ENCODE measurements at regions not wholly inside any gene's neighbourhood (a gene's known extent, or its start where the extent isn't known, plus 50 kb on each side); places are given as distances from the start of the nearest gene placed in this dataset.

DNA sequence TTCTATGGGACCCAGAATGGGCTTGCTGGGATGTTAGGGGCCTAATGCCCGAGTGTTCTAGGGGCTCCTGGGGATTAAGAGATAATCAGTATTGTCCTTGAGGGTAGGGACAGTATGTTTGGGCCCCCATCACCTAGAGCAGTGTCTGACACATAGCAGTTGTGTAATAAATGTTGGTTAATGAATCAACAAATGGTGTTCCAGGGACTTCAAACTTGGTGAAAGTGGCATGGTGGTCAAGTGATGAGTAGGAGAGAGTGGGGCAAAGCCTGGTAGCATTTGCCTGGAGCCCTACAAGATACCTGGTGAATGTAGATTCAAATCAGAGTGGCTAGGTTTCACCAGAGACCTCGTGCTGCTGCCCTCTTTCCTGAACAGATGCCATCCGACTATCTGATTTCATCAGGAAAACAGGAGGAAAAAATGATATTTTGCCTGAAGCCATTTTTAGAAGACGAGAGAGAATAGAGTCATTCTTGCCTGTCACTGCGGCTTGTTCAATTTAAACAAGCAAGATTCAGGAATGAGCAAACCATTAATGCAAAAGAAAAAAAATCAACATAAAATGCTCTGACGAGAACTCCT lies 117.3 kb downstream of the RPL22L1 start:
- DNase-seq (ENCODE audit: low read depth in 3 of 3), result no peak

DNA sequence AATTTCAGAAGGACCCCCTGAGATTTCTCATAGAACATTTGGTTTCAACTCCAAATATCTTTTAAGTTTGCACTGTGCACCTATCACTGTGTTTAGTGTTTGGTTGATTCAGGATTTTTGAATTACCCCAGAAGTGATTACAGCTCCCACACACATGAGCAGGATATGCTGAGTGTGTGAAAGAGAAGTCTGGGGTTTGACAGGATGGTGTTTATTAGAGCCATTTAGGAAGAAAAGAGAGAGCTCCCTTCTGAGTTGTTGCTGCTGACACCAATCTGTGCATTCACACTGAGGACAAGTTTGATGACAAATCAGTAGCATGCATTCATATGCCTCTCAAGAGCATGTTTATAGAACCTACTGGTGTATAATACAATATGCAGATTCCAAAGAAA lies 118.1 kb downstream of the RPL22L1 start:
- DNase-seq (ENCODE audit: low read depth in 3 of 3), result no peak

DNA sequence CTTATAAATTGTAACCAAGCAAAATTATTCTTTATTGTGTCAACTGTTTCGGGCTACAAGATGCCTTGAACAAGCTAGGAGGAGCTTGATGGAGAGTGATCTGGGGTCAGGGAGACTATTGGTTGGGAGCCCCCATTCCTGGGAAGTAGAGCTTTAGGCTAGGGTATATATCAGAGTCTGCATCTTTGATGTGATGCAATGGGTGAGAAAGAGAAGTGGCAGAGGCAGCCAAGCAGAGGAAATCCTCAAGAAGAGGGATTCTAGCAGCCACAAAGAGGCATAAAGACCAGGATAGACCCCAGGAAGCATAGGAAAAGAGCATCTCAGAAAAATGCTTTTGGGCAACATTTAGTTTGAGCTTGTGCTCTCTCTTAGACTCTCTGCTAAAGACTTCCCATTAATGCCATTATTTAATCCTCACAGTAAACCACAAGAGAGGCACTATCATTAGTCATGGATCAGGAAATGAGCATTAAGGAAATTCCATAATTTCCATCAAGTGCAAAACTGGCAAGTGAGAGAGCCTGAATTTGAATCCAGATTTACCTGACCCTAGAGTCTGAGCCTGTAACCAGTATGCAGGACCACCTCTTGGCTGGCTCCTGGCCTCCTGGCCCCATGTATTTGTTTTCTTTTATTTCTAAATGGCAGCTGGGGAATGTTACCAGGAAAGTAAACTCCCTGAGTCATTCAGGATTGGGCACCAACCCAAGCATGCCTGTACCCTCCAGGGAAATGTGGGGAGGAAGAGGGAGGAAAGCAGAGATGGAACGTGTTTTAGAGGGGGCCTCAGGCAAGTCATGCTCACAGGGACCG lies 118.7 kb downstream of the RPL22L1 start:
- no peak for DNase-seq (ENCODE audit: low read depth in 3 of 3)

DNA sequence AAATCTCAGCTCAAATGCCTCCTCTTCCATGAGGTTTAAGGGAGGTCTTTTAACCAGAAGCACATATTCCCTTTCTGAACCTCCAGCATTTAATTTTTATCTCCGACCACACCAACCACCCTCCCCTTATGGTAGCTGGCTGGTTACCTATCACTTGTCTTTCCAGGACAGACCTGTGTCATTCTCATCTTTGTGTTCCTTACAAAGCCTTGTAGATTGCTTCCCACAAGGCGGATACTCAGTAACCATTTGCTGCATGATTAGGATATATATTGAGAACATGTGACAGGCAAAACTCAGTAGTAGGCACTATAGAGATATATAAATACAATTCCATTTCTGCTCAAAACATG lies 119.5 kb downstream of the RPL22L1 start:
- DNase-seq (ENCODE audit: low read depth in 3 of 3), result no peak

DNA sequence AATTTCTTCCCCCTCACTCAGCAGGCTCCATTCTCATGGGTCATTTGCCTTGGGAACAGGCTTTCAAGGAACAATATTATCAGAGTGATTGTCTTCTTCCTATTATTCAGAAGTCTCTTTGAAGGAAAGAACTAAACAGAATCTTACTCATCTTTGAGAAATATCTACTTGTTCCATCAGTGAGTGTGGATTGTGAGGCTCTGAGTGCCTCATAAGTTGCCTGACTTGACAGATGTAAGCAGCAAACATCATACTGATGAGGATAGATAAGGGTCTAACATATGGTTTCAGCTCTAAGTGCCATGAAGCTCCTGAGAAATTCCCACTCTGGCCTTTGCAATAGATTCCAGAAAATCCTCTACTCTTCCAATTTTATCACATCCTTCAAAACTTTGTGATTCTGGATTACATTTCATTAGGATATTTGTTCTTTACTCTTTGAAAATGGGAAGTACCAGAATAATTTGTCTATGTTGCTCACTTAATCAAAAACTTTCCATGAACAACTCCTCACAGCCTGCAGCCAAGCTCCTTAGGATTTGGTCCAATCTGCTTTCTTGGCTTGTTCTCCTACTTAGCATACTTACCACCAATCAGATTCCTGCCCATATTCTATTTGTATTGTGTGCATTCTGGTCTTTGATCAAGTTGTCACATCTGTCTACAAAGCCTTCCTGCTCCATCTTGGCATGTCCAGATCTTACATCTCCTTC lies 120.1 kb downstream of the RPL22L1 start:
- DNase-seq (ENCODE audit: low read depth in 3 of 3), result no peak

DNA sequence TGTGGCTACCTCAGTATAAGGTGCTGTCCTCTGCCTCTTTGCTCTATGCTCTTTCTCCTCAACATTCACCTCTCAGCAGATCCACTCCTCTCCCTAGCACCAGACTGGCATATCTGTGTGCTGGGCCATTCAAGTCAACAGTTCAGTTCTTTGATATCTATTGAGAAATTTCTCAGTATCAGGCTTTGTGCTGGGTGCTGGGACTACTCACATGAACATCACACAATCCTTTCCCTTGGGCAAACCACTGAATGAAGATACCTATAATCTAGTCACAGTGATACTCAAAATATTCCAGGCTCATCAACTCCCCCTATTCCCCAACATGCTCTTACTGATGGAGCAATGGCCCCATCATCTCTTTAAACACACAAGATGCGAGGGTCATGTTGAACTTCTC lies 120.8 kb downstream of the RPL22L1 start:
- no peak for DNase-seq (ENCODE audit: low read depth in 3 of 3)

DNA sequence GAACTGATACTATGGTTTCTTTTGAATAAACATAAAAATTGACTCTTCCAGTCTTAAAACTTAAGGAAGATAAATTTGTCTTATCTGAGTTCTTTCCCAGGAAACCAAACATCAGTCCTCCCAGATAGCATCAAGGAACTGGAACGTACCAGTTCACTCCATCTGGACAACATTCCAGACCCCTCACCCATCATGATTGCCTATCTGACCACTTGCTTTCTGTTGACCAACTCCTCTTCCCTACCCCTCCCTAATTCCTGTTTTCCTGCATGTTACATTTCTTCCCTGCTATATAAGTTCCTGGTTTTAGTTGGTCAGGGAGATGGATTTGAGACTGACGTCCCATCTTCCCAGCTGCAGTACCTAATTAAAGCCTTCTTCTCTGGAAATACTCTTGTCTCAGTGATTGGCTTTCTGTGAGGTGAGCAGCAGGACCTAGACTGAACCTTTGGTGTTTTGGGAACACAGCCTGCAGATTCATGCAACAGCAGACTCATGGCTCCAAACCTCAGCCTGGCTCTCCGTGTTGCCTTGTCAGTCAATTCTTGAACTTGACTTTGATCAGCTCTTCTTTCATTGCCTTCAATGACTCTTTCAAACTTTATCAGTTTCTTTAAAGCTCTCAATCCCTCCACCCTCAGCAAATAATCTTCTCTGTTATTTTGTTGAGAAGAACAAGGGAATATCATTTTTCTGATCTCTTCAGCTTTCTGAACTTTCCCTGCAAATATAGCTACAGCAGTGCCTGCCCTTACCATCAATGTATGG lies 123.6 kb downstream of the RPL22L1 start:
- no peak for DNase-seq (ENCODE audit: low read depth in 3 of 3)

DNA sequence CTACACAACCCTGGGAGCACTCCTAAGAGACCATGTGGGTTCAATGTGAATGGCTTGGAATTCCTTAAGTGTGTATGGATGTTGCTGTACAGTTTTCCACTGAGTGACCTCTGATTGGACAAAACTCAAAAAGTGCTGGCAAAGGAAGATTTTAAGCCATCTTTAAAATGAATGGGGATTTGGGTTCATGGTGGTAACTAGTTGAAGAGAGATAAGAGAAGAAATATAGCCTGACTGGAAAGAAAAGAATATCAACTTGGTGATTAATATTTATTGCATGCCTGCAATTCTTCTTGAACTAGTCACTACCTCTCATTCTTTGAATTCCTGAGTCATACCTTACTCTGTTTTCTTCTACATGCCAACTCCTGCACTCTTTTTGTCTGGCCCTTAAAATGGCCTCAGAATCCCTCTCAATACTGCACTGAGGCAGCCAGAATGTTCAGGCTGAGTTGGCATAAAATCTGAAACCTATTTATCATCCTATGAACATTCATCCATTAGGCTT lies 124.7 kb downstream of the RPL22L1 start:
- no peak for DNase-seq (ENCODE audit: low read depth in 3 of 3)

DNA sequence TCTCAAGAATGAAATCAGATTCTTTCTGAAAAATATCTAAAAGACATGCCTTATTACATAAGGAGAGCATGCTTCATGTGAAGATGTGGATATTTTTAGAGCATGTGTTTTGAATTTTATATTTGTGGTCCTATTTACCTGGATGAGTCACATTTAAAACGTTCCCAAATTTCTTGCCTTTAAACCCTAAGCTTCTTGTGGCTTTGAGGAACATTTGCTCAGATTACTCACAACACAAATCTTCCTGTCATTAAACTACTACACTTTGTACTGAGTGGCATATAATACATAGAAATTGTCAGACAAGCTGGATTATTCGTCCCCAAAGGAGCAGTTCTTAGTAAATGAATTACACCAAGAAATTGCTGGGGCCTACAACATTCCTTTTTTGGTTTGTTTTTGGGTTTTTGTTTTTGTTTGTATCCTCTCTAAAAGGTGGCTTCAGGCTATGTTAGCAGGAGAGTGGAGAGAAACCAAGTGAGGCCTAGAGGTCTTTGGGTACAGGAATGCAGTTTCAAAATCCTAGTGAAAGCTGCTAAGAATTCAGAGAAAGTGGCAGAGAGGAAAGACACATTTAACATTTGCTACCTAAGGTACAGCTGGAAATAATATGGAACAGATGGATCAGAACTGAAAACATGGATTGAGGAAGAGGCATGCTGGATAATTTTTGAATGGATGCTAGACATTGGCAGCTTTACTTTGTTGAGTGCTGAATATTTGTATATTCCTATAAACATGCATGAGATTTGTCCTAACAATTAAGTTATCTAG lies 128.1 kb downstream of the RPL22L1 start:
- no peak for DNase-seq (ENCODE audit: low read depth in 3 of 3)

DNA sequence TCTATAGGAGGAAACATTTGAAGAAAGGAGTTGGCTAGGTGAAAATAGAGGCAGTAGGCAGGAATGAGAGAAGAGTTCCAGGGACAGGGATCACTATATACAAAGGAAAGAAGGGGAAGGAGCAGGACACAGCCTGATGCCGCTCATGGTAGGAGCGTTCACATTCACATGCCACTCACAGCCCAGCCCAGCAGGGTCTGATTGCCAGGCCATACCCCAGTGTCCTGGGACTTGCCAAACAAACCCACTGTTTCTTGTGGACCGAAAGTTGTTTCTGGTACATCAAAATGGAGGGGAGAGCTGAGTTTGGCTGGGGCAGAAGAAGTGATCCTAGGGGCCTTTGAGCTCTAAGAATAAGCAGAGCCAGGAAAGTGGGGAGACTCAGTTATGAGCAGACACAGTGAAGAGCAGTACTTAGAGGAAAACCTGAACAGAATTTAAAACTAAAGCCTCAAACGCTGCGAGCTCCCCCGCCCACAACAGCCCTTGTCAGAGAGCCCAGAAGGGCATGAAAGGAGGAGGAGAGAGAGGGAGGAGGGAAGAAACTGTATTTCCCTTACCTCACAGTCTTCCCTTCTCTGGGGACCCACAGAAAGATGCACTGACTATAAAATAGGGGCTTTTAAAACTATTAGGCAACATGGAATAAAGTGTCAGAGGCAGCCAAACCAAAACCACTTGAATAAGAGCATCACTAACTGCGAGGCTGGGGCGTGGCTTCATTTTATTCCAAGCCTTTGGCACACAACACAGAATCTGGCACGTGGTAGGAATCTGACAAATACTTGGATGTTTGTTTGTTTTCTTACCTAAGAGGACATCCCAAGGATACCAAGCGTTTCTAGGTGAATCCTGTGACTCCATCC lies 129.0 kb downstream of the RPL22L1 start:
- DNase-seq (ENCODE audit: low read depth in 3 of 3), result no peak

DNA sequence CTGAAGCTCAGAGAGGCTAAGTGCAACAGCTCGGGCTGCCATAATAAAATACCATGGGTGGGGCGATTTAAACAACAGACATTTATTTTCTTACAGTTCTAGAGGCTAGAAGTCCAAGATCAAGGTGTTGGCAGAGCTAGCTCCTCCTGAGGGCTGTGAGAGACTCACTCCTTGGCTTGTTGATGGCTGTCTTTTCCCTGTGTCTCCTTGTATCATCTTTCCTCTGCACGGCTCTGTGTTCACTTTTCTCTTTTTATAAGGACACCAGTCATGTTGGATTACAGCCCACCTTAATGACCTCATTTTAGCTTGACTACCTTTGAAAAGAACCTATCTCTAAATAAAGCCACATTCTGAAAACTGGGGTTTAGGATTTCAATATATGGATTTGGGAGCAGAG lies 129.7 kb downstream of the RPL22L1 start:
- DNase-seq (ENCODE audit: low read depth in 3 of 3), result no peak

DNA sequence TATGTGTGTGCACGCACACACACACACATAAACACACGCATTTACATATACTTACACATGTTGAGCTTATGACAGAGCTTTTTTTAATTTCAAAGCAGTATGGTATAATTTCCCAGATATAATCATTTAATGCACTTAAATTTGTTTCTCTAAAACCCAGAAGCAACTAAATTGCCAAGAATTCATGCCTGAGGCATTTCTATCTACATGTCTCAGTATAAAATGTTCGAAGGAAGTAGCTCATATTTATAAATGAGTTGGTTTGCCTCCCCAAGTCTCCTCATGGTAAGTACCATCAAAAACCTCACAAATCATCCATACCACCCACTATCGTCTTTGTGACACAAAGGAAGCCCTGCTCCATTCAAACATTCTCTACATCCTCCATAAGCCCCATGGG lies 130.6 kb downstream of the RPL22L1 start:
- DNase-seq (ENCODE audit: low read depth in 3 of 3), result no peak

DNA sequence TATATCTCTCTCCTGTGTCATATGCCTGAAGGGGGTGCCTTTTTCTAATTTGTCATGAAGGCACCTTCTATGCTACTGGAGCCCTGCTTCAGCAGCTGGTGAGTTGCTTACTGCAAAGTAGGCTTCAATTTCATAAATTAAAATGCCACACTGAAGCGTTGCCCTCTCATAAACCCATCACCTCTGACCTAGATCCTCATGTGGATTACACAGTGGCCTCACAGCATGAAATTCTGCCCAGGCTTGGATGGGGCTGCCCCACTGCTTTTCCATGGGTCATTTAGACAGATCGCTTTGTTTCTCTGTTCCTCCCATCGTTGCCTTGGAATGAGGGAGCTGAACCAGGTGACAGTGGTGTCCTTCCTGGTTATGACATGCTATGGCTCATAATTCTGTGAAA lies 131.2 kb downstream of the RPL22L1 start:
- no peak for DNase-seq (ENCODE audit: low read depth in 3 of 3)

DNA sequence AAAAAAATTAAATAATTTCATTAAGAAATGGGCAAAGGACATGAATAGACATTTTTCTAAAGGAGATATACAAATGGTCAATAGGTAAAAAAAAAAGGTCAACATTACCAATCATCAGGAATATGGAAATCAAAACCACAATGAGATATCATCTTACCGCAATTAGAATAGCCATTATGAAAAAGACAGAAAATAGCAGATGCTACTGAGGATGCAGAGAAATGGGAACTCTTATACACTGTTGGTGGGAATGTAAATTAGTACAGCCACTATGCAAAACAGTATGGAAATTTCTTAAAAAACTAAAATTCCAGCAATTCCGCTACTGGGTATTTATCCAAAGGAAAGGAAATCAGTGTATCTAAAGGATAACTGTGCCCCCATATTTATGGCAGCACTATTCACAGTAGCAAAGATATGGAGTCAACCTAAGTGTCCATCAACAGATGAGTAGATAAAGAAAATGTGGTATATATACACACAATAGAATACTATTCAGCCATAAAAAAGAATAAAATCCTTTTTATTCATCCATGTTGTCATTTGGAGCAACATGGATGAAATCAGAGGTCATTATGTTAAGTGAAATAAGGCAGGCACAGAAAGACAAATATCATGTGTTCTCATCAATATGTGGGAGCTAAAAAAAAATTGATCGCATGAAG lies 132.4 kb downstream of the RPL22L1 start:
- no peak for DNase-seq (ENCODE audit: low read depth in 3 of 3)

DNA sequence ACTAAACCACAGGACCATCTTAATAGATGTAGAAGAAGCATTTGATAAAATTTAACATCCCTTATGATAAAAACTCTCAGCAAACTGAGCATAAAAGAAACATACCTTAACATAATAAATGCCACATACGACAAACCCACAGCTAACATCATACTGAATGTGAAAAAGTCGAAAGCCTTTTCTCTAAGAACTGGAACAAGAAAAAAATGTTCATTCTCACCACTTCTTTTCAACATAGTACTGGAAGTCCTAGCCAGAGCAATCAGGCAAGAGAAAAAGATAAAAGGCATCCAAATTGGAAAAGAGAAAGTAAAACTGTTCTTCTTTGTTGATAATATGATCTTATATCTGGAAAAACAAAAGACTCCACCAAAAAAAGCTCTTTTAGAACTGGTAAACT lies 134.2 kb downstream of the RPL22L1 start:
- DNase-seq (ENCODE audit: low read depth in 3 of 3), result no peak

DNA sequence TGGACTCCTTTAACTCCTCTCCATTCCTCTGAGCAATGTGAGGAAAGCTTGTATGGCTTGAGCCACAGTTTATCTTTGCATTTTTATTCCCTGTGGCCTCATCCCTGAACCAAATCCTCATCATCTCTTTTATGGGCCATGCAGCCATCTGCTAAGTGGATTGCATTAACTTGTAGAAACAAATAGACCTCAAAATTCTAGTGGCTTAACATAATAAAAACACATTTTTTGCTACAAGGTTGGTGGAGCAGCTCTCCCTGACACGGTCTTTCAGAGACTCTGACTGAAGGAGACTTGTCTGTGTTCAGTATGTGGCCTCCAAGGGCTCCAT lies 135.3 kb downstream of the RPL22L1 start:
- DNase-seq (ENCODE audit: low read depth in 3 of 3), result no peak

DNA sequence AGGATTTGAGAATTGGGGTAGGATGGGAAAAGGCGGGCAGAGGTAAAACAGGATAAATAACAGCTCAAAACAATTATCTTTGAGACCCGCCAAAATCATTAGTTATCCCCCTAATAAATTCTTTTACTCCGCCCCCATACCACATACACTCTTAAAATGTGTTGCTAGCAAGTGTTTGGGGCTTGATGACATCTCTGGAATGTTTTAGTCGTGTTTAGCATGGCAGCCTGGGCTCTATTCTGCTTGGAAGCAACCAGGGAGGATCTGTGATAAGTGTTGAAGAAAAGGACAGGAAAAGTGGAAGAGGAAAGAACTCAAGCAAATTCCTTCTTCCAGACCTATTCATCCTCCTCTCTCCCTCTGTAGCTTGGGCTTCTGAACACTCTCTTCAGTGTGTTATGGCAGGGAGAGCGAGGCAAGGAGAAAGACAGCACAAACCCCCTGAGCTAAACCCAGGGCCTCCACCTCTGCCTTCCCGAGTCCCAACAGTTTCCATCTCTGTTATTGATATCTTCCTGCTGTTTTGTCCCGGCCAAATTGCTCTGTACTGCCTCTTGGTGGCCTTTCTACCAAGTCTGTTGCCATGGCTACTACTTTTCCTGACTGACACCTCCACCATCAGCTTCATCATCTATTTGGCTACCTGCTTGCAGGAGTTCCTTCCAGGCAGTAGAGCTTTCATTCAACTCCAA lies 135.8 kb downstream of the RPL22L1 start:
- DNase-seq (ENCODE audit: low read depth in 3 of 3), result no peak

DNA sequence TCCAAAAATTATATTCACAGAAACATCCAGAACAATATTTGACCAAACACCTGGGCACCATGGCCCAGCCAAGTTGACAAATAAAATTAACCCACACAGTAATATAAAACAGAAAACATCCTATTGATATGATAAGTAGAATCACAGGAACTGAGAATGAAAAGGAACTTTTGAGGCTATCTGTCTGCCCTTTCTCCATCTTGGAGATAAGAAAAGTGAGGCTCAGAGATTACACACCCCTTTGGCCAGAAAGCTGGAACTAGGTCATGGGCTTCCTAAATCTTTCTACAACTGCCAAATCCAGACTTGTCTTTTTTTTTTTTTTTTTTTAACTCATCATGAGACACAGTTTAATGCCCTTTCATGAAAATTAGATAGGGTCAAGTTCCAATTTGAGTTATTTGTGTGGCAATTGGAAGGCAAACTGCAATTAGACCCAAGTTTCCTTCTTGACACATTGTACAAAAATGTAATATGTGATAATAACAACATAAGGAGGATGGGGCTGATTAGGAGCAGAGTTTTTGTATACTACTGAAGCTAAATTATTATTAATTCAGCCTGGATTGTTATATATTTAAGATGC lies 137.2 kb downstream of the RPL22L1 start:
- DNase-seq (ENCODE audit: low read depth in 3 of 3), result no peak

DNA sequence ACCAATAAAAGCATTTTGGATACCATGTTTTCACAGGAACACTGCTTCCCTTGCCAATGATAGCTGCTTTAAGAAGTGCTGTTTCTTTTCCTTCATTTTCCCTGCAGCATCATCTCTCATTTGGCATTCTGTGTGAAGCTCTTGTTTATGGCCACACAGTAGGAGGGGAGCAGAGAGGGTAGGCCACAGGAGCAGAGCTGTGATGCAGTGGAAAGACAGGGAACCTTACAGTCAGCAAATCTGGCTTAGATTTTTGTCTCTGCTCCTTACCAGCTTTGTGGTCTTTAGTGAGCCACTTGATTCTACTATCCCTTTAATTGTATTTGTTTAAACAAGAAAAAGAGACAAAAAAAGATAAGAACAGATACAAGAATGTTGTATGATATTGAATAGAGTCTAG lies 138.7 kb downstream of the RPL22L1 start:
- DNase-seq (ENCODE audit: low read depth in 3 of 3), result no peak

Data from stimulated activated CD4-positive, alpha-beta T cell treated with anti-CD3 and anti-CD28 coated beads, TNF-alpha, amount 100 ng/mL, for 24 hours (primary cell).